Heart right ventricle (tissue), 16 donors: ENCODE measurements at regions not wholly inside any gene's neighbourhood (a gene's known extent, or its start where the extent isn't known, plus 50 kb on each side); places are given as distances from the start of the nearest gene placed in this dataset.

Source experiments
- ATAC-seq, 8 donors: fragments of 200-7000 bp; cut with Tn5 transposase; one replicate each; pipeline ENCODE4 v1.9.1; 2020; ENCODE audit warnings: mild to moderate bottlenecking in 8 of 8, moderate library complexity in 8 of 8, moderate number of reproducible peaks in 1 of 8
- DNase-seq, 2 donors: peaks; one replicate each; pipeline ENCODE4 v3.0.0-alpha.2; 2020
- H3K27ac ChIP-seq, 10 donors: fragments of 200-600 bp; sonication (generic) in 2 of 10; one replicate each; pipeline versions ENCODE4 v1.5.0 to v1.8.0; 2020 to 2022; ENCODE audit warnings: mild to moderate bottlenecking in 3 of 10
- H3K27me3 ChIP-seq, 7 donors: fragments of 200-600 bp; one replicate each; pipeline ENCODE4 v1.8.0; 2021 to 2022; ENCODE audit warnings: mild to moderate bottlenecking in 2 of 7
- H3K36me3 ChIP-seq, 9 donors: fragments of 200-600 bp; sonication (generic) in 1 of 9; one replicate each; pipeline versions ENCODE4 v1.5.0 to v1.8.0; 2020 to 2022; ENCODE audit warnings: mild to moderate bottlenecking in 2 of 9
- H3K4me1 ChIP-seq, 9 donors: fragments of 200-600 bp; sonication (generic) in 1 of 9; one replicate each; pipeline versions ENCODE4 v1.5.0 to v1.8.0; 2020 to 2022; ENCODE audit warnings: mild to moderate bottlenecking in 4 of 9
- H3K4me3 ChIP-seq, 10 donors: fragments of 200-600 bp; sonication (generic) in 2 of 10; one replicate each; pipeline versions ENCODE4 v1.5.0 to v1.8.0; 2020 to 2022; ENCODE audit warnings: mild to moderate bottlenecking in 7 of 10, moderate library complexity in 2 of 10
- H3K9me3 ChIP-seq, 11 donors: fragments of 200-600 bp in 10 of 11; sonication (generic) in 2 of 11; one replicate each; pipeline versions ENCODE4 v1.5.0 to v1.8.0; 2013 to 2022; ENCODE audit warnings: mild to moderate bottlenecking in 2 of 11, control low read depth in 1 of 11, moderate library complexity in 1 of 11
- CTCF ChIP-seq, 9 donors: fragments of 200-600 bp; sonication (generic) in 2 of 9; IDR thresholded peaks; one replicate each; pipeline versions ENCODE4 v1.5.0 to v1.8.0; 2021 to 2022; ENCODE audit warnings: antibody characterized with exemption in 9 of 9, mild to moderate bottlenecking in 5 of 9, moderate library complexity in 1 of 9
- WGBS, 2 donors: extraction: QIAGEN DNeasy Blood & Tissue Kit; methylation state at CpG; one replicate each; pipeline ENCODE4 v1.1.7; 2013; ENCODE audit warnings: inconsistent platforms in 1 of 2; 5-methylcytosine and 5-hydroxymethylcytosine counted together
- intact Hi-C, 10 donors: fragments of 100-400 bp; cut with DNase I; formaldehyde crosslinking; loops; one replicate each; pipeline versions ENCODE4 v1.11.1 to v1.14.2; 2022
- donor health status: Arrhythmogenic right ventricular cardiomyopathy.
- donor health status: ischemic (EF 13 %, LVEDD 7.1; RV severe dilation, severe dysfunction).
- donor health status: healthy with polysubstance abuse.
- donor health status: DM: no; HTN: yes; CAD: no.
- donor health status: DM: no; HTN: no; CAD: no.
- donor health status: ischemic (EF 25% LVEDD 6.9; RV normal size, moderate dysfunction).
- donor health status: ischemic (EF 25% LVEDD 5.7; RV mildly dilated, moderate dysfunction).
- donor health status: healthy.
- donor health status: DM: yes; HTN: yes; CAD: no.
- donor health status: Ischemic cardiomyopathy.
- donor health status: ischemic (EF 35%, LVEDD 5.7; RV mildly dilated, moderate dysfunction).
- donor health status: nonischemic (EF 11% LVEDD 7.7; RV severe dilation, severe dysfunction).
- donor health status: DM: yes; HTN: yes; CAD: no.
- donor health status: PGD.
- donor health status: ischemic (EF 29% LVEDD 5.4; RV normal size, mild dysfunction).
- donor health status: nonischemic (EF 23%, LVEDD 6.1; RV moderate dilation, normal function).

- intact Hi-C loops = no loop called here
- H3K27me3 ChIP-seq = no peaks in the 10 kb centered on the region
- H3K9me3 ChIP-seq = peaks cover 0 to 11% (median 0%) of the 10 kb centered on the region in 11 donors
- ATAC-seq (no peak), DNase-seq (no peak)
- no peak for TF ChIP-seq CTCF (IDR thresholded peaks at IDR 0.05)
- no peak overlapping the region for H3K4me3 ChIP-seq
- 61 to 70% methylated on average over 1 of the region's 1 CpG for WGBS, 2 donors
- peak overlapping the region in 7 of 10 donors; percentile 25 to 84 (median 46) for H3K27ac ChIP-seq
- peaks cover 0 to 19% (median 0%) of the 10 kb centered on the region in 9 donors for H3K4me1 ChIP-seq
- no peaks in the 10 kb centered on the region for H3K36me3 ChIP-seq
Observed at GRCh38 chr2:22500555-22500935, 884.4 kb upstream of the KLHL29 start.

- no peak for TF ChIP-seq CTCF (IDR thresholded peaks at IDR 0.05)
- intact Hi-C loops = no loop called here
- no peaks in the 10 kb centered on the region for H3K36me3 ChIP-seq
- H3K4me3 ChIP-seq = no peak overlapping the region
- H3K27ac ChIP-seq = no peak overlapping the region
- ATAC-seq (no peak), DNase-seq (no peak)
- H3K4me1 ChIP-seq = peaks cover 0 to 19% (median 0%) of the 10 kb centered on the region in 9 donors
- H3K9me3 ChIP-seq = peaks cover 0 to 11% (median 0%) of the 10 kb centered on the region in 11 donors
- 70 to 71% methylated on average over 2 of the region's 2 CpGs for whole genome bisulfite sequencing, 2 donors
- H3K27me3 ChIP-seq = no peaks in the 10 kb centered on the region
Observed at GRCh38 chr2:22501851-22502250, 883.1 kb upstream of the KLHL29 start.

GRCh38 chr2:22513563-22513962, 871.4 kb upstream of the KLHL29 start:
- TF ChIP-seq CTCF (IDR thresholded peaks at IDR 0.05) = no peak
- no peak for DNase-seq
- ATAC-seq = no peak
- H3K4me1 ChIP-seq = no peaks in the 10 kb centered on the region
- H3K27ac ChIP-seq = no peak overlapping the region
- H3K4me3 ChIP-seq = no peak overlapping the region
- H3K27me3 ChIP-seq = no peaks in the 10 kb centered on the region
- no peaks in the 10 kb centered on the region for H3K36me3 ChIP-seq
- intact Hi-C loops = no loop called here
- H3K9me3 ChIP-seq = peaks cover 0 to 17% (median 0%) of the 10 kb centered on the region in 11 donors
- 84% methylated on average over 4 of the region's 4 CpGs for WGBS, 2 donors

GRCh38 chr2:22517141-22517540, 867.8 kb upstream of the KLHL29 start:
- Histone ChIP-seq H3K27me3 (peaks cover 0 to 5% (median 0%) of the 10 kb centered on the region in 7 donors), H3K9me3 (peaks cover 0 to 10% (median 0%) of the 10 kb centered on the region in 11 donors), H3K4me1 (no peaks in the 10 kb centered on the region), H3K4me3 (no peak overlapping the region), H3K36me3 (no peaks in the 10 kb centered on the region), H3K27ac (no peak overlapping the region)
- ATAC-seq (no peak), DNase-seq (no peak)
- 0 to 86% methylated on average over 1 of the region's 1 CpG for WGBS, 2 donors
- intact Hi-C loops = no loop called here
- no peak for TF ChIP-seq CTCF (IDR thresholded peaks at IDR 0.05)
